ENCODE measurements at regions not wholly inside any gene's neighbourhood (a gene's known extent, or its start where the extent isn't known, plus 50 kb on each side); places are given as distances from the start of the nearest gene placed in this dataset.

GRCh38 chr22:45083659-45084305 lies 74.0 kb upstream of the PHF21B start:
- TF ChIP-seq POLR2A (IDR thresholded peaks at IDR 0.05; ENCODE audit: low read length) (no peak), GATA1 (IDR thresholded peaks at IDR 0.05; ENCODE audit: low read depth, low read length) (no peak)

Data from erythroblast (primary cell).